Lung (tissue), 11 donors: ENCODE measurements at regions not wholly inside any gene's neighbourhood (a gene's known extent, or its start where the extent isn't known, plus 50 kb on each side); places are given as distances from the start of the nearest gene placed in this dataset.

Experiments used
- ATAC-seq: fragments of 200-7000 bp; cut with Tn5 transposase; one replicate; pipeline ENCODE4 v1.9.1; 2020; ENCODE audit warnings: moderate number of reproducible peaks; ENCODE audit not compliant: insufficient read depth, low FRiP score
- DNase-seq, 3 donors: peaks; one replicate each; pipeline ENCODE4 v3.0.0-alpha.2; 2013 to 2017
- H3K27ac ChIP-seq, 2 donors: one replicate each; pipeline ENCODE4 v1.5.1; 2013; ENCODE audit warnings: mild to moderate bottlenecking in 2 of 2, moderate library complexity in 2 of 2, control low read depth in 1 of 2, inconsistent platforms in 1 of 2, low read depth in 1 of 2, low read length in 1 of 2
- H3K27me3 ChIP-seq, 3 donors: one replicate each; pipeline ENCODE4 v1.5.1; 2013; ENCODE audit warnings: low read length in 2 of 3; ENCODE audit not compliant: control insufficient read depth in 3 of 3, insufficient read depth in 3 of 3
- H3K36me3 ChIP-seq, 4 donors: one replicate each; pipeline ENCODE4 v1.5.1; 2013; ENCODE audit warnings: low read length in 4 of 4, mild to moderate bottlenecking in 1 of 4, moderate library complexity in 1 of 4; ENCODE audit not compliant: control insufficient read depth in 4 of 4, insufficient read depth in 4 of 4
- H3K4me1 ChIP-seq, 5 donors: one replicate each; pipeline ENCODE4 v1.5.1; 2013; ENCODE audit warnings: low read length in 5 of 5, mild to moderate bottlenecking in 2 of 5, moderate library complexity in 1 of 5; ENCODE audit not compliant: control insufficient read depth in 5 of 5, insufficient read depth in 5 of 5
- H3K4me3 ChIP-seq: one replicate; pipeline ENCODE4 v1.5.1; 2013; ENCODE audit warnings: mild to moderate bottlenecking, control low read depth, moderate library complexity
- H3K9ac ChIP-seq, 2 donors: one replicate each; pipeline ENCODE4 v1.5.1; 2013; ENCODE audit warnings: low read length in 2 of 2, control low read depth in 1 of 2; ENCODE audit not compliant: insufficient read depth in 1 of 2
- H3K9me3 ChIP-seq, 4 donors: one replicate each; pipeline ENCODE4 v1.5.1; 2013; ENCODE audit warnings: low read length in 3 of 4, mild to moderate bottlenecking in 1 of 4, moderate library complexity in 1 of 4; ENCODE audit not compliant: control insufficient read depth in 4 of 4, insufficient read depth in 3 of 4
- CTCF ChIP-seq: IDR thresholded peaks from 2 replicates; pipeline ENCODE4 v1.5.1; 2012; ENCODE audit warnings: mild to moderate bottlenecking; ENCODE audit errors: control extremely low read depth, extremely low read depth
- WGBS, 2 donors: extraction: QIAGEN DNeasy Blood & Tissue Kit; methylation state at CpG; one replicate each; pipeline ENCODE4 v1.1.7; 2013; 5-methylcytosine and 5-hydroxymethylcytosine counted together
- donor health status: control.
- donor health status: control.
- donor health status: Bipolar disorder and iron deficiency.
- donor health status: healthy.
- donor health status: DM: yes; HTN: yes; CAD: no.

- H3K9ac ChIP-seq: no peak overlapping the region
- H3K4me1 ChIP-seq: no peaks in the 10 kb centered on the region
- ATAC-seq (no peak), DNase-seq (peak in 1 of 3 donors; percentile 5)
- no peaks in the 10 kb centered on the region for H3K36me3 ChIP-seq
- H3K9me3 ChIP-seq: no peaks in the 10 kb centered on the region
- no peak overlapping the region for H3K27ac ChIP-seq
- no peak overlapping the region for H3K4me3 ChIP-seq
- H3K27me3 ChIP-seq: peaks cover 0 to 2% (median 0%) of the 10 kb centered on the region in 3 donors
- TF ChIP-seq CTCF: no peak
- WGBS, 2 donors: 81 to 83% methylated on average over 4 of the region's 4 CpGs
These were observed 465.0 kb upstream of the SOX11 start for GRCh38 chr2:5227062-5227699.

GRCh38 chr2:5229574-5229973 is 462.6 kb upstream of the SOX11 start:
- no peaks in the 10 kb centered on the region for H3K9me3 ChIP-seq
- ATAC-seq (no peak), DNase-seq (no peak)
- H3K27me3 ChIP-seq: no peaks in the 10 kb centered on the region
- no peak overlapping the region for H3K9ac ChIP-seq
- H3K4me1 ChIP-seq: no peaks in the 10 kb centered on the region
- WGBS, 2 donors: 63 to 75% methylated on average over 2 of the region's 2 CpGs
- no peaks in the 10 kb centered on the region for H3K36me3 ChIP-seq
- no peak overlapping the region for H3K4me3 ChIP-seq
- TF ChIP-seq CTCF: no peak
- H3K27ac ChIP-seq: no peak overlapping the region

GRCh38 chr2:5230444-5230843 is 461.7 kb upstream of the SOX11 start:
- no peak for DNase-seq
- no peak overlapping the region for H3K4me3 ChIP-seq

More at GRCh38 chr2:5230444-5230843, 461.7 kb upstream of the SOX11 start:
- Histone ChIP-seq H3K9ac (no peak overlapping the region), H3K9me3 (no peaks in the 10 kb centered on the region), H3K4me1 (no peaks in the 10 kb centered on the region), H3K27me3 (no peaks in the 10 kb centered on the region), H3K27ac (no peak overlapping the region), H3K36me3 (no peaks in the 10 kb centered on the region)
- TF ChIP-seq CTCF: no peak
- ATAC-seq: no peak
- 84 to 86% methylated on average over 8 of the region's 8 CpGs for WGBS, 2 donors
